Activated naive CD8-positive, alpha-beta T cell treated with anti-CD3 and anti-CD28 coated beads, Interleukin-2, amount 50 U/mL, for 16 hours (primary cell): ENCODE measurements at regions not wholly inside any gene's neighbourhood (a gene's known extent, or its start where the extent isn't known, plus 50 kb on each side); places are given as distances from the start of the nearest gene placed in this dataset.

ENCODE experiments used
- DNase-seq: peaks from one replicate; pipeline ENCODE4 v3.0.0-alpha.2; 2020; ENCODE audit warnings: low read depth, low spot score

DNA sequence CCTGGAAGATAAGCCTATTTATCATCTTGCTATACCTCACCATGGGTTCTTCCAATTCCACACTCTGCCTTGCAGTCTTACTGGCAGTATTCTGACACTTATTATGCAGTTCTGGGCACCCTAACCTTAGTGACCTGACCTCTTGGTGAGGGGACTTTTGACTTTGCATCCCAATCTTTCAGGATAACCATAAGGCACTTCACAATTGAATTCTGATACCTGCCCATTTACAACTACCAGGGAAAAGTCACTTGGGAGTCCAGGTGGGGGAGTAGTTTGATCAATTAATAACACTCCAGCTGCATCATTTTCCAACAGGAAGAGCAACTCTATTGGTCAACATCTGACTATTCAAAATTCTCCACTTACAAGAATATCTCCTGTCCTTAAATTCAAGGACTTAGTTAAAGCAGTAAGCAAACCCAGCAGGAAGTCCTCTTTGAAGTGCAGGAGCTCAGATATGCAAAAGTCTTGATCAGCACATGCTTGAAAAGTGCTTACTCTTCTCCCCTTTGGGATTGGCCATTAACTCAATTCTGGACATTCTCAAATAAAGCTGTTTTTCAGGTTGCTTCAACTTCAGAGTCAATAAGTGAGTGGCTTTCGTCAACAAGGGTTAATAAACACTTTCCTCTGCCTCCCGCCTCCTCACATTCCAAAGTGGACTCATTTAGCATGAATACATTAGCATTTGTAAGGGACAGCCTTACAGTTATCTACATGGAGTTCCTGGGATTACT is 177.4 kb upstream of the NRIP1 start:
- no peak for DNase-seq

DNA sequence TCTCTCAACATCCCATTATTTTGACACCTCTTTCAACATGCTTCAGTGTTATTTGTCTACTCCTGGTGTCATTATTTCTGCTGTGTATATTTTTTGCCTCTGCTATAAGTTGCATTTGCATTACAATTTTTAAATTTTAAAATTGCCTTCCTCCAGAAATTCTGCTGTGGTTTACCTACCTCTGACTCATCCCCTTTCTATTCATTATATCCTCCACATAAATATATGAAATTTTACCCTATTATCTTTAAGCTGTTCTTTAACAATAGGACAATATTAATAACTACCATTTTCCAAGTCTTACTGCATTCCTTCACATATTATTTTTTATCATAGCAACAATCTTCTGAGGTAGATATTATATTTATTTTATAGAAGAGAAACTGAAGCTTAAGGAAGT is 178.1 kb upstream of the NRIP1 start:
- DNase-seq = no peak

DNA sequence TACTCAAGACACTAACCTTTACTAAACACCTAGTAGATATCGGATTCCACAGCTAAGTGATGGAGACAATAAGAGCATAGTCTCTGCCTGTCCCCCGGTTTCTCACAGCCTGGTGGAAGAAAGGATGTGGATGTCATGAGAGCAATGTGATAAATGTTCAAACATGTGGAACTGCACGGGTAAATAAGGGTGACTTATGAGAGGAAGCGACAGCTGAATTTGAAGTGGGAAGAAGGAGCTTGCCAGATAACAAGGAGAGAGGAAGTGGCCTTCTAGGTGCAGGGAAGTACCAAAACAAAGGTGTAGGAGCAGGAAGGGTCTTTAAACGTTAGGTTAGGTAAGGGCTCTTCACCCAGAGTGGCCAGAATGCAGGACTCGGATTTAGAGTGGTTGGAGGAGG is 178.6 kb upstream of the NRIP1 start:
- DNase-seq = no peak

DNA sequence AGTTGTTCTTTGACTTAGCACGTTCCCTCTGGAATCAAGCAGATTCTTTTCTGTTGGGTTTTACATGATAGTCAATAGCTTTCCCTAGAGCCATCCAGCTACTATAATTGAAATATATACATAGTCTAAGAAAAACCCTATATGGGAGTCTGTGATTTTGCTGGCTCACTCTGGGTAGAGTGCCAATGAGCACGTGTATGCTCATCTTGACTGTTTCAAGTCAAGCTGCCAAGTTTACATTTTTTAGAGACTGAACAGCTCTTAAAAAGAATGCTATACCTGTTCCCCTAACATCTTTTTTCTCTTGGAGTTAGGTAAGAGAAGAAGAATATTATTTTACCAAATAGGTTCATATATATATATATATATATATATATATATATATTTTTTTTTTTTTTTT is 182.8 kb upstream of the NRIP1 start:
- no peak for DNase-seq

DNA sequence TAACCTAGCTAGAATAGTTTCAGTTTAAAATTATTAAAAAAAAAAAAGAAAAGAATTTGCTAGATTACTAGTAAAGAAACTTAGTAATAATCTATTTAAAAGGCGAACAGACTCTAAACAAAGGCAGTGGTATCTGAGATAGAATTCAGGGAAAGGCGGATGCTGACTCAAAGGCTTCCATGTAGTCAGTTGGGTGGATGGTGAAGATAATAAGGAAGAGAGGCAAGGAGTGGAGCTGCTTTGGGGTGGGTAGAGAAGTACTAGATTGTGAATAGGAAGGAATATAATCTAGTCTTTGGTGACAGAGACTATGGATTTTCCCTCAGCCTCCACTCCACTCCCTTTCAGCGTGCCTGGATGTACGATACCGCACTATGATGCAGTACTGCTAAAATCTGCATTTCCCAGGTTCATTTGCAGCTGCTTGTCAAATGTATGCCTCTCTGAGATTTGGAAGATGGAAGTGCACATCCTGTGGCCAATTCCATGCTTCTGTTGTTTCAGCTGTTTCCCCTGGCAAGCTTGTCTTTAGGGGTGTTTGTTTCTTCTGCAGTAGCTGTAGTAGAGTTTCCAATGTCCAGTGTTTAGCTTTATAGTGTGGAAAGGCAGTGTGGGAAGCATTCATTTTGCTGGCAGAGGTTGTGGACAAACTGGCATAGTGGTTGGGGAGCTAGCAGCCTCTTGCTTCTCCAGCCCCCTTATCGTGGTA is 184.6 kb upstream of the NRIP1 start:
- DNase-seq = no peak

DNA sequence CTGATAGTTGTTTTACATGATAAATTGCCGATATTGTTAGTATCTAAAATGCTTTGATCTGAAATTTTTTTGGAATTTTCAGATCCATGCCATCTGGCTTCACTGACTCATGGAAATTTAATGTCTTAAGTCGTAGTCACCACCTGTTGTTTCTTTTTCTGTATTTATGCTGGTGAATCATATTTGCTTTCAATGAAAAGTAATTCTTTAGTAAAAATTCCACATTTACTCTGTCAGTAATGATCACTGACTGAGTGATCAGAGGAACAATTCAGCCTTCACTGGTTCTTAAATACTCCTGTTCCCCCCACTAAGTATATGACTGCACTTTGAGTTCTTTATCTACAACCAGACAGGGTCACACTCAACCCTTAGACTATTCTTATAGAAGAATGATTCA is 185.6 kb upstream of the NRIP1 start:
- DNase-seq = no peak

DNA sequence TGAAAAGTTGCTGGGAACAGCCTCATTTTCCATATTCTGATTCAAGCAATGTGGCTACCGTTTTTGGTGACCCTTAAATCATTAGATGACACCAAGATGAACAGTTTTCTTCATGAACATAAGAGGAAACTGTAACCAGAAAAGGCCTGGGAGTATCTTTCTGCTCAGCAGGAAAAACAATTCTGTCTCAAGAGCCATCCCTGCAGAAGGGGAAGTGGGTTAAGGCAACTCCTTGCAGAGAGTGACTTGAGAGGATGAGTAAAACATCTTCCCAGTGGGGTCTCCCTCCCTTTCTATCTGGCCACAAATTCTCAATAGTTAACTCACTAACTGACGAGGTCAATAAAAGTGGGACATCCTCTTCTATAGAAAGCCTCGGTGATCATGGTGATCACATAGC is 187.6 kb upstream of the NRIP1 start:
- no peak for DNase-seq

DNA sequence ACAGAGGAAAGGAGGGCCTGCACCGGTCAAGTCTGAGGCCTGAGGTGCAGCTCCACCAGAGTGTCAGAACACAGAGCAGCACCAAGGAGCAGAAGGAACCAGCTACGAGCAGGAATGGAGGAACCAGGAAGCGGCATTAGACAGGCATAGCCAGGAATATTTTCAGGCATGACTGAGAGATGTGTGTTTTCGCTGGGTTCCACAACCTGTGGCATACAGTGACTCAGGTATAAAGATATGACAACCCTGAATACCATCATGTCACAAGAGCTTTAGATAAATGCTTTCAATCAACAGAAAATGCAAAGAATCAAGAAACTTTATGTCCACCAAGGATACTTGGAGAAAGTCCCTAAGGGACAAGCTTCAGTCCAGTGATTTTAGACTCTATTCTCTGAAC is 189.3 kb upstream of the NRIP1 start:
- no peak for DNase-seq

DNA sequence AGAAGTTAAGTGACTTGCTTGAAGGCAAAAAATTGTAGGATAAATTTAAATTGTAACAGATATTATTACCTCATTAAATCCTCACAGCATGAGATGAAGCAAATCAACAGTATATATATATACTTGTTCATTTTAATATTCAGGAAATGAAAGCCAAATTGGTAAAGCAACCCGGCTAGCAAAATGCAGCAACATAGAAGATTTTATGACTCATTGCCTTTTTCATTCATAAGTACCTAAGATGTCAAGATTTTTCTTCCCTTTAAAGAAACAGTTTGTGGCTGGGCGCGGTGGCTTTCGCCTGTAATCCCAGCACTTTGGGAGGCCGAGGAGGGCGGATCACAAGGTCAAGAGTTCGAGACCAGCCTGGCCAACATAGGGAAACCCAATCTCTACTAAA is 190.5 kb upstream of the NRIP1 start:
- no peak for DNase-seq

DNA sequence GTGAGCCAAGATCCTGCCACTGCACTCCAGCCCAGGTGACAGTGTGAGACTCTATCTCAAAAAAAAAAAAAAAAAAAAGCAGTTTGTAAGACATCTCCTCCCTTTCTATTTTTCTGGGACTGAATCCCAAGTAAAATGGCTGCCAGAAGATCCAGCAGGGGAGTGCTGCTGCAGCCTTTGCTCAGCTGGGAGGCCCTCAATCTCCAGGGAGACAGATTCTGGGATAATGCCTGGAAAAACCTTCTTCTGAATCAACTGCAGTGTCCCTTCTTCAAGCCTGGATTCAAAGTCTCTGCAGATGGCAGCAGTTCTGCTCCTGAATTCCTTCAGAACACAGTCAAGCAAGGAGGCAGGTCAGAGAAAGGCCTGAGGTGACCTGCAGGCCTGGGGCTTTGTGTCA is 191.0 kb upstream of the NRIP1 start:
- DNase-seq = no peak

DNA sequence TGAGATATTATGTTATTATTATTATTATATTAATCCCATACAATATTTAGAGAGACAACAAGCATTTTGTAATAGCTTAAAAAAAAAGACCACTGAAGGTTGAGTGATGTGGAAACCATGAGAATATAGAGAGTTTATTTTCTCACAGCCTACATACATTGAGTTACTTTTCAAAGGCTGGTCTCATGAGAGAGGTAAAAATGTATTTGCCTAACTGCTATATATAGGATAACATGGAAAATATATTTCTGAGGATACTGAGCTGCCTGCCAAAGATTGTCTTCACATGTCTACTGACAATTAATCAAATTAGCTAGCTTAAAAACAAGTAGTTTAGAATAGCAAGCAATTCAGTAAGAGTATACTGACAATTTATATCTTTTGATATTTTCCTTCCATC is 192.2 kb upstream of the NRIP1 start:
- no peak for DNase-seq

DNA sequence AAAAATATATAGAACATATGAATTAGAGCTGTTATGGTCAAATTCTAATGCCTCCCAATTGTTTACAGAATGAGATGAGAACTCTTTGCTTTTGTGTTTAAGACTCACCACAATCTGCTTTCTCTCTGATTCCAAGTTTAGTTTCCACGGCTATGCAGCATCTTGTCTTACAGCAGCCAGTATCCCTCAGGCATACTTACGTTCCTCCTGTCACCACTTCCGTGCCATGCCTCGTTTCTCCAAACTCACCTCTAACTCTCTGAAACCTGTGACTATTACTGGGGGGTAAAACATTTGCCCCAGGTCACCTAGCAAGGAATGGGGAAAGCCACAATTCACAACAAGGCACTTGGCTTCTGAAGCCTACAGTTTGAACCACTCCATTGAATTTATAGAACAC is 192.8 kb upstream of the NRIP1 start:
- no peak for DNase-seq

DNA sequence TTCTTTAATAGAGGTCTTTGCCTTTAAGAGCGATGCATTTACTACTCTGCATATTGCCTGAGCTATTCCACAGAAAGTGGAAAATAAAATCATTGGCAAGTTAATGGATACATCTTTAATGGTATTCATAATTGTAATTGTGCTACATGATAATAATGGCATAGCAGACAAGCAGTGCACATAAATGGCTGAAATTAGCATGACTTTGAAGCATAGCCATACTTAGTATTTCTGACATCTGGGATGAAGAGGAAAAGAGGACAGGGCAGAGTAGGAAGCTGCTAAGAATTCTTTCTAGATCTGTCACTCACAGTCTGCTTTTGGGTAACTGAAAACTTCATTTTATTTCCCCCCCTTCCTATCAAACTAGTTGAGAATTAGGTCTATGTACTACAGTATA is 195.0 kb upstream of the NRIP1 start:
- DNase-seq = no peak

DNA sequence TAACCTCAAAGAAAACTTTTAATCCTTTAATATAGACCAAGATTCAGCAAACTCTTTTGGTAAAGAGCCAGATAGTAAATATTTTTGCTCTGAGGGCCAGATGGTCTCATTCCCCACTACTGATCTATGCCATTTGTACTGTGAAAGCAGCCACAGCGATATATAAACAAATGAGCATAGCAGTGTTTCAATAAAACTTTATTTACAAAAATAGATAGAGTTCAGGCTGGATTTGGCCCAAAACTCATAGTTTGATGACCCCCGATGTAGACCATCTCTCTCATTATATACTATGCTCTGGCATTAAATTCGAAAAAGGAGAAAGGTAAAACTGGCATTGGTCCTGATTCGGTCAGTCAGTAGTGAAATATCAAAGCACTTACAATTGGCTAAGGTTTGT is 195.8 kb upstream of the NRIP1 start:
- no peak for DNase-seq

DNA sequence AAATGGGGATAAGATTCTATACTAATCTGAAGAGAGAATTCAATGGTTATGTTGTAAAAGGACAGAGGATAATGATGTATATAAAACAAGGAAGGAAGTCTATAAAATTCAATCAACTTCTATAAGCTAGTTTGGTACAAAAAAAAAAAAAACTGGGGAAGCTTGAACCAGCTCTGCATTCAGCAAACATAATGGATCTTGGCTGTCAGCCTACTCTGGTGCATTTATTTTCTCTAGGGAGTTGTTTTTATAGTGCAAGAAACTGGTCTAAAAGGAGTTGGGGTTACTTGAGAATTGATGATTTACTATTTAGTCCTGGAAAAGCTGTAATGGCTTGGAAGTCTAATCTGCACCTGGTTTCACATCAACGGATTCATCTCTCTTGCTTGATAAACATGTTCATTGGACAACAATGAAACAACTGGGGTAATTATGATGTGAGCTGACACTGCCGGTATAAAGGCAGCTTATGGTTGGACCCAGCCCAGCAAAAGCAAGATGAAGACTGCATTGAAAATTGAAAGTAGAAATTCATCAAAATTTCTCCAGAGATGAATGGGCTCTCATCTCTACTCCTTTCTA is 199.4 kb upstream of the NRIP1 start:
- no peak for DNase-seq

DNA sequence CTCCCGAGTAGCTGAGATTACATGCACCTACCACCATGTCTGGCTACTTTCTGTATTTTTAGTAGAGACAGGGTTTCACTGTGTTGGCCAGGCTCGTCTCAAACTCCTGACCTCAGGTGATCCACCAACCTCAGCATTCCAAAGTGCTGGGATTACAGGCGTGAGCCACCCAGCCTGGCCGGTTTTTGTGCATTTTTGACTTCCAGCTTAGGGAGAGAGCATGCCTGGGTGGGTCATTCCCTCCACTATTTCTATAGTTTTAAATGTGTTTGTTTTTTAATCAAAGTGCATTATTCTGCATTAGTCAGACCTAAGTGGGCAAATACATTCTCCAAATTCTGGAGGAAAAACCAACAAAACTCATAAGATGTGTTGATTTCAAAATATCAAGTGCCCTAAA is 207.4 kb upstream of the NRIP1 start:
- DNase-seq = no peak

DNA sequence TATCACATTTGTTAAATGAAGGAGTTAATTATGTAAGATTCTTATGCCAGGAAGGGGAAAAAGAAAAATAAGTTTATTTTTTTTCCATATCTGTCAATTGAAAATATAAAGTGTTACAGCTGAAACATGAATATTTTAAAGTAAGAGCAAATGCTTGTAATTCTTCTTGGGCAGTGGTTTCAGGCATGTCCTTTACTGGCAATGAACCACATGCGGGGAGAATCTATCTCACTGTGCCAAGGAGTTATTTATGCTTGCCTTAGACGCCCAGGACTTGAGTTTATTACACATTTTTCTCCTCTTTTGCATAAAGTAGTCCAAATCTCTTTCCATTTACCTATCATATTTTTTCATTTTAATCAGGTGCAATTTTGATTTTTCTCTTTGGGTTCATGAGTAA is 207.8 kb upstream of the NRIP1 start:
- no peak for DNase-seq

DNA sequence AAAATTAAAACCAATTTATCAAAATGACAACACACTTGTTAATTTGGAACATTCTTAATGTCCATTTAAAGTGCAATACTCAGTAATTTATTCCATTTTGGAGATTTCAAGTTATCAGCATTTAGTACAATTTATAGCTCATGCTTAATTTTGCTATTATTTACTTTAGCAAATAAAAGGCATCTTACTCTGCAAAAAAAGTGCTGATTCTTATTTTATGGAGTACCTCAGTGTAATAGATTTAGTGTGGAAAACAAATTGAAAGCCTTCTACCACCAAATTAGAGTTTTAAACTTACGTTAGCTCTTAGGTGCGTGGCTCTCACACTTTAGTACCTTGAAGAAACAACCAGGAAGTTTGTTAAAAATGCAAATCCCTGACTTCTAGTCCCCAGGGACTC is 208.4 kb upstream of the NRIP1 start:
- DNase-seq = no peak

DNA sequence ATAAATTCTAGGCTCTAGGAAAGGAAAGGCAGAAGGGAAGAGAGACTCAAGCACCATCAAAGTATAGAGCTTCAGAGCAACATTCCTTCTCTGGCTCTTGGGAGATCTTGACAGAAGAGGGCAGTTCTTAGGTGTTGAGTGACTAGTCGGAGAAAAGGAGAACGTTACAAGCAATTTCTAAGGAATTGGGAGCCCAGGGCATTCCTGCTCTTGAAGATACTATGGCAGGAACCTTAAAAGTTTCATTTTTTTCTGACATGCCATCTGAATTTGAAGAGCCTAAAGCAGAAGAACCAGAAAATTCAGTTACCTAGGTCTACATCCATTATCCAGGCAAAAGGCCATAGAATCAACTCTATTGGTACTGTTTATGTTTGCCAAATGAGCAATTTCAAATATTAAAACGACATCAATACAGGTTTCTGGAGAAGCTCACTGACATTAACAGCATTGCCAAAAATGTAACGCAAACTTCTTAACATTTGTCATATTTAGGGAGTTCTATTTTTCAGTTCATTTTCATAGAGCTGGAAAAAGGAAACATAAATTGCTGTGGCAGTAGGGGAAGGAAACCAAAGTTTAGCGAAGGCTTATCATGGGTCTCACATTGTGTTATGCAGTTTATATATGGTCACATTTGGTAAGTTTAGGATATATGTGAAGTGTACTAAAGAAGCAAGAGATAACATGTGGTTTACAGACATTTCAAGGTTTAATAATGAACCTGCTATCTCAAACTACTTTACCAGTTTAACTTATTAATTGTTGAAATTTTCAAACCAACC is 210.1 kb upstream of the NRIP1 start:
- DNase-seq = no peak

DNA sequence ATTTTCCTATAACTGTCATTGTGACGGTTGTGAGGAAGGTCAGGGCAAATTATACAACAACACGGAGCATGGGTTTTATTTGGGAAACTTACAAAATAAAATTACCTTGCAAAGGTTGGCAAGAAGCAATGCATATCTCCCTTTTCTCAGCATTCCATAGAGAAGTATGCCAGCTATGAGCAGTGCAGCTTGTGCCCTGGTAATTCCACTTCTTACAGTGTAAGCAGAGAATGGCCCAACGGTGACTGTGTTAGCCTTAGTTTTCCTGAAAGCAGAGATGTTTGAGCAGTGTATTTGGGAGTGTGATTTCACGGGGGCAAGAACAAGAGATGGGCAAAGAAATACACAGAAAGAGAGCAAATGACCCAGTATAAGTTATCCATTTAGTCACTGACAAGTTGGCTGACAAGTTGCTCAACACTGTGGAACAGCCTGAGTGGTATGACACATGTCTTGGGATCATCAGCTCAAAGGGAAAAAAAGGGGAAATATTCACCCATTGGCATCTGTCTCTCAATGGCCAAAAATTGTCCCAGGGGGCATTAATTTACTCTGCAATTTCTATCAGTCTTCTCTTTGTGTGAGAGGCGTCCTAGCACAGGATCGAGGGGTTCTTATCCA is 210.9 kb upstream of the NRIP1 start:
- no peak for DNase-seq

DNA sequence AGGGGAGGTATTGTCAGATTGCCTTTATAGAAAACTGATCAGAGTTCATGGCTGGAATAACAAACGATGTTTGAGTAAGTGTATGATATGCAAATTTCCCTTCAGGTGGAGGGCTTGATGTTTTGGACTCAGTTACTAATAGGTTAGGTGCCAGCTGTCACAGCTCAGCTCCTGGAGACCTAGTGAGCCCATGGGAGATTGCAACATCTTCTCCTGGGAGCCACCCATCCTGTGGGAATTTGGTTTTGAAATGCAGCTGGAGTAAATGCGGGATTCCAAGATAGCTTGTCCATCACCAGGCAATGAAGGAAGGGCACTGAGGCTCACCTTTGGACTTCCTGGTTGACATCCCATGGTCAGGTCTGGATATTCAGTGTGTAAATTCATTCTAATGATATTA is 211.4 kb upstream of the NRIP1 start:
- no peak for DNase-seq

DNA sequence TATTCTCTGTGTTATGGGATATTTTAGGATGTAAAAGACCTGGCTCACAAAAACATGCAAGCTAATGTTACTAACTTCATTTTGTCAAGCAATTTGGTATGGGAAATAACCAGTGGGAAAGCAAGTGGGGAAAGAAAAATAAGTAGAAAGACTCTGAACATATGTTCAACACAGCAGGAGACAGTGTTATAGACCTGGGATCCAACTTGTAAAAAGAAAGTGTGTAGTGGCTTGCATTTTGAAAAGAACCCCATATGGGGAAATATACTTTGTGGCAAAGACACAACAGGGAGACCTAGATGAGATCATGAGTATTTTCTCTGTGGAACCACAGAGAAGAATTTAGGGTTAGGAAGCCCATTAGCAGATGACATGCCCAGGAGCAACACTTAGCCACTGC is 212.7 kb upstream of the NRIP1 start:
- DNase-seq = no peak
